ENCODE measurements at regions not wholly inside any gene's neighbourhood (a gene's known extent, or its start where the extent isn't known, plus 50 kb on each side); places are given as distances from the start of the nearest gene placed in this dataset.
"Not testable (repeated sequence)": the region's sequence is repeated elsewhere in the genome, so short reads cannot be mapped to it uniquely, and the experiment has no call there.

DNA sequence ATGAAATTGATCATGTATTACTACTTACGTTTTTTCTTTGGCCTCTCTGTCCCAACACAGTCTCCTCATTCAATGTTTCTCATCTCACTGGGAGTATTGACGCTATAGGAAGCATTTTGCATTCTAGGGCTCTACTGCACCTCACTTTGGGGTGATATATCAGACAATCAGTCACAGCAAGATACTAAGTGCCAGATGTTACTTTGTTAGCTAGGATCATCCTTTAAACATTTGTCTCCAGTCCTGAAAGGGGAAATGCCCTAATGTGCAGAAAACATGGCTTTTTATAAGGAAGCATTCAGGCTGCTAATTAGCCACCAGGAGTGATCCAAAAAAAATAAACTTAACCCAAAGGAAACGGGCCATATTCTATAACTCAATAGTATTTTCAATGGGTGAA, 409.1 kb downstream of the RWDD3 start (continued):
- TF ChIP-seq, protein P1, sequence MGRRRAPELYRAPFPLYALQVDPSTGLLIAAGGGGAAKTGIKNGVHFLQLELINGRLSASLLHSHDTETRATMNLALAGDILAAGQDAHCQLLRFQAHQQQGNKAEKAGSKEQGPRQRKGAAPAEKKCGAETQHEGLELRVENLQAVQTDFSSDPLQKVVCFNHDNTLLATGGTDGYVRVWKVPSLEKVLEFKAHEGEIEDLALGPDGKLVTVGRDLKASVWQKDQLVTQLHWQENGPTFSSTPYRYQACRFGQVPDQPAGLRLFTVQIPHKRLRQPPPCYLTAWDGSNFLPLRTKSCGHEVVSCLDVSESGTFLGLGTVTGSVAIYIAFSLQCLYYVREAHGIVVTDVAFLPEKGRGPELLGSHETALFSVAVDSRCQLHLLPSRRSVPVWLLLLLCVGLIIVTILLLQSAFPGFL (CRISPR knock-in tag; IDR thresholded peaks at IDR 0.05) = no peak
- TF ChIP-seq, protein P2, sequence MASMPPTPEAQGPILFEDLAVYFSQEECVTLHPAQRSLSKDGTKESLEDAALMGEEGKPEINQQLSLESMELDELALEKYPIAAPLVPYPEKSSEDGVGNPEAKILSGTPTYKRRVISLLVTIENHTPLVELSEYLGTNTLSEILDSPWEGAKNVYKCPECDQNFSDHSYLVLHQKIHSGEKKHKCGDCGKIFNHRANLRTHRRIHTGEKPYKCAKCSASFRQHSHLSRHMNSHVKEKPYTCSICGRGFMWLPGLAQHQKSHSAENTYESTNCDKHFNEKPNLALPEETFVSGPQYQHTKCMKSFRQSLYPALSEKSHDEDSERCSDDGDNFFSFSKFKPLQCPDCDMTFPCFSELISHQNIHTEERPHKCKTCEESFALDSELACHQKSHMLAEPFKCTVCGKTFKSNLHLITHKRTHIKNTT (CRISPR knock-in tag; IDR thresholded peaks at IDR 0.05) = no peak

DNA sequence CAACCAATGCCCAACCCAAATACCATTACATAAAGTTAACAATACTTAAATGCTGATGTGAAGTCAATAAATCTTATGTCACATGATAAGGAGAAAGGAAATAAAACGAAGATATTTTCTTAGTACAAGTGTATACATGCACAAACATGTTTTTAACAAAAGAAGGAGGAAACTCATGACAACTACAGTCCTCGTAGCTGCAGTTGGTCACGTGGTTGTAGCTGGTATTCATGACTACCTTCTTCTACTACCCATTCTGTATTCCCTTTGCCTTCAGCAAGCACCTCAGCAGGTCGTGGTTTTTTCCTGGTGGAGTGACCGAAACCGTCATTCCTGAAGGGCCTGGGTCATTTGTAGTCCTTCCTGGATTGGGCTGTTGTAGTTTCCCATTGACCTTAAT, 411.1 kb downstream of the RWDD3 start:
- H3K36me3 ChIP-seq (replicated peaks in 1 of 2; ENCODE audit: control insufficient read depth in 1 of 2, insufficient read depth in 2 of 2, low read length in 2 of 2); BruUV-seq (replicated peaks); H3K9ac ChIP-seq (ENCODE audit: insufficient read depth, low read depth, low read length); POLR2A ChIA-PET; FAIRE-seq; H2AFZ ChIP-seq (ENCODE audit: low read length); H3K79me2 ChIP-seq (ENCODE audit: insufficient read depth, low read length); H3K27me3 ChIP-seq (ENCODE audit: control insufficient read depth in 1 of 2, insufficient read depth in 2 of 2, low read length in 2 of 2); in situ Hi-C loops (cut with HindIII; ENCODE audit: extremely low pct_ligation_motif_present, low pct_unique_long_range_greater_than_20kb); H3K4me3 ChIP-seq (replicated peaks in 1 of 3; ENCODE audit: insufficient read depth in 1 of 3, low read depth in 2 of 3, low read length in 3 of 3); CTCF ChIA-PET (ENCODE audit: low intra/inter-chr PET ratio, low total read pairs); H3K9me3 ChIP-seq (ENCODE audit: low read length); ATAC-seq; intact Hi-C loops (cut with micrococcal nuclease; ENCODE audit: unreplicated experiment); H4K20me1 ChIP-seq (ENCODE audit: insufficient read depth, low read length); DNase-seq (ENCODE audit: low spot score); H3K4me2 ChIP-seq (ENCODE audit: low read depth, low read length); H3K27ac ChIP-seq (ENCODE audit: extremely low read length, insufficient read depth, low read length): not testable (repeated sequence)
- peaks cover 15% of the 10 kb centered on the region for H3K4me1 ChIP-seq (ENCODE audit: insufficient read depth, low read length)
- WGBS (ENCODE audit: low lambda C conversion rate) = 13% methylated on average over 6 of the region's 6 CpGs

DNA sequence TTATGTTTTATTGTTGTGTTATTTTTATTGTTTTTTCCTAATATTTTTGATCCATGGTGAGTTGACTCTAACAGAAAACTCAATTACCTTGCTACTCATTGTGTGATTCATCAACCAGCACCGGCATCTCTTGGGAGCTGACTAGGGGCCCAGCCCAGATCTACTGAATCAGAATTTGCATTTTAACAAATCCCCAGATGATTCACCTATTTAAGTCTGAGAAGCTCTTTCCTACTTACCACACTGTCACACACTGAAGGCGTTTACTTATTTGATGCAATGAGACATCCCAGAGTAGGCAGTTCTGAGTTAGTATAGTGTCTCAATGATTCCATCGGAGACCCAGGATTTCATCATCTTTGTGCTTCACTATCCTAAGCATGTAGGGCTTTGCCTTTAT, 416.6 kb downstream of the RWDD3 start:
- no peaks in the 10 kb centered on the region for H4K20me1 ChIP-seq (ENCODE audit: insufficient read depth, low read length)
- H3K27ac ChIP-seq (ENCODE audit: extremely low read length, insufficient read depth, low read length) = no peak overlapping the region
- intact Hi-C loops (cut with micrococcal nuclease; ENCODE audit: unreplicated experiment) = no loop called here
- no peak overlapping the region for H3K9ac ChIP-seq (ENCODE audit: insufficient read depth, low read depth, low read length)
- no peak for ATAC-seq
- WGBS (ENCODE audit: low lambda C conversion rate) = 28% methylated on average over 3 of the region's 3 CpGs
- TF ChIP-seq, protein P3, sequence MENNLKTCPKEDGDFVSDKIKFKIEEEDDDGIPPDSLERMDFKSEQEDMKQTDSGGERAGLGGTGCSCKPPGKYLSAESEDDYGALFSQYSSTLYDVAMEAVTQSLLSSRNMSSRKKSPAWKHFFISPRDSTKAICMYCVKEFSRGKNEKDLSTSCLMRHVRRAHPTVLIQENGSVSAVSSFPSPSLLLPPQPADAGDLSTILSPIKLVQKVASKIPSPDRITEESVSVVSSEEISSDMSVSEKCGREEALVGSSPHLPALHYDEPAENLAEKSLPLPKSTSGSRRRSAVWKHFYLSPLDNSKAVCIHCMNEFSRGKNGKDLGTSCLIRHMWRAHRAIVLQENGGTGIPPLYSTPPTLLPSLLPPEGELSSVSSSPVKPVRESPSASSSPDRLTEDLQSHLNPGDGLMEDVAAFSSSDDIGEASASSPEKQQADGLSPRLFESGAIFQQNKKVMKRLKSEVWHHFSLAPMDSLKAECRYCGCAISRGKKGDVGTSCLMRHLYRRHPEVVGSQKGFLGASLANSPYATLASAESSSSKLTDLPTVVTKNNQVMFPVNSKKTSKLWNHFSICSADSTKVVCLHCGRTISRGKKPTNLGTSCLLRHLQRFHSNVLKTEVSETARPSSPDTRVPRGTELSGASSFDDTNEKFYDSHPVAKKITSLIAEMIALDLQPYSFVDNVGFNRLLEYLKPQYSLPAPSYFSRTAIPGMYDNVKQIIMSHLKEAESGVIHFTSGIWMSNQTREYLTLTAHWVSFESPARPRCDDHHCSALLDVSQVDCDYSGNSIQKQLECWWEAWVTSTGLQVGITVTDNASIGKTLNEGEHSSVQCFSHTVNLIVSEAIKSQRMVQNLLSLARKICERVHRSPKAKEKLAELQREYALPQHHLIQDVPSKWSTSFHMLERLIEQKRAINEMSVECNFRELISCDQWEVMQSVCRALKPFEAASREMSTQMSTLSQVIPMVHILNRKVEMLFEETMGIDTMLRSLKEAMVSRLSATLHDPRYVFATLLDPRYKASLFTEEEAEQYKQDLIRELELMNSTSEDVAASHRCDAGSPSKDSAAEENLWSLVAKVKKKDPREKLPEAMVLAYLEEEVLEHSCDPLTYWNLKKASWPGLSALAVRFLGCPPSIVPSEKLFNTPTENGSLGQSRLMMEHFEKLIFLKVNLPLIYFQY (CRISPR knock-in tag; IDR thresholded peaks at IDR 0.05; ENCODE audit: borderline replicate concordance) = no peak
- TF ChIP-seq, protein P4, sequence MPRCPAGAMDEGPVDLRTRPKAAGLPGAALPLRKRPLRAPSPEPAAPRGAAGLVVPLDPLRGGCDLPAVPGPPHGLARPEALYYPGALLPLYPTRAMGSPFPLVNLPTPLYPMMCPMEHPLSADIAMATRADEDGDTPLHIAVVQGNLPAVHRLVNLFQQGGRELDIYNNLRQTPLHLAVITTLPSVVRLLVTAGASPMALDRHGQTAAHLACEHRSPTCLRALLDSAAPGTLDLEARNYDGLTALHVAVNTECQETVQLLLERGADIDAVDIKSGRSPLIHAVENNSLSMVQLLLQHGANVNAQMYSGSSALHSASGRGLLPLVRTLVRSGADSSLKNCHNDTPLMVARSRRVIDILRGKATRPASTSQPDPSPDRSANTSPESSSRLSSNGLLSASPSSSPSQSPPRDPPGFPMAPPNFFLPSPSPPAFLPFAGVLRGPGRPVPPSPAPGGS (CRISPR knock-in tag; IDR thresholded peaks at IDR 0.05) = no peak
- TF ChIP-seq CENPT (CRISPR knock-in tag; IDR thresholded peaks at IDR 0.05; ENCODE audit: low read depth) (no peak), MLLT10 (CRISPR knock-in tag; IDR thresholded peaks at IDR 0.05) (no peak)
- ChIA-PET CTCF (ENCODE audit: low intra/inter-chr PET ratio, low total read pairs) (no interaction called here), POLR2A (no interaction called here)
- H3K4me1 ChIP-seq (ENCODE audit: insufficient read depth, low read length) = no peaks in the 10 kb centered on the region
- no peak overlapping the region for H3K4me2 ChIP-seq (ENCODE audit: low read depth, low read length)
- no peaks in the 10 kb centered on the region for H3K36me3 ChIP-seq (replicated peaks in 1 of 2; ENCODE audit: control insufficient read depth in 1 of 2, insufficient read depth in 2 of 2, low read length in 2 of 2)
- no peak overlapping the region for H2AFZ ChIP-seq (ENCODE audit: low read length)
- DNase-seq (ENCODE audit: low spot score) = no peak
- no peak for FAIRE-seq
- BruUV-seq (replicated peaks) = no TSS peak
- no peaks in the 10 kb centered on the region for H3K27me3 ChIP-seq (ENCODE audit: control insufficient read depth in 1 of 2, insufficient read depth in 2 of 2, low read length in 2 of 2)
- H3K4me3 ChIP-seq (replicated peaks in 1 of 3; ENCODE audit: insufficient read depth in 1 of 3, low read depth in 2 of 3, low read length in 3 of 3) = no peak overlapping the region
- in situ Hi-C loops (cut with HindIII; ENCODE audit: extremely low pct_ligation_motif_present, low pct_unique_long_range_greater_than_20kb) = no loop called here
- H3K79me2 ChIP-seq (ENCODE audit: insufficient read depth, low read length) = no peaks in the 10 kb centered on the region
- H3K9me3 ChIP-seq (ENCODE audit: low read length) = no peaks in the 10 kb centered on the region
